GM18861 (cell line): ENCODE measurements at regions not wholly inside any gene's neighbourhood (a gene's known extent, or its start where the extent isn't known, plus 50 kb on each side); places are given as distances from the start of the nearest gene placed in this dataset.
A peak's percentile ranks its signal among the peaks of the same experiment; 100 is the strongest.
"Not testable (repeated sequence)": the region's sequence is repeated elsewhere in the genome, so short reads cannot be mapped to it uniquely, and the experiment has no call there.

Experiments
- ATAC-seq: cut with Tn5 transposase; IDR thresholded peaks from one replicate; pipeline ENCODE4 v1.9.1; 2021; ENCODE audit not compliant: unreplicated experiment

DNA sequence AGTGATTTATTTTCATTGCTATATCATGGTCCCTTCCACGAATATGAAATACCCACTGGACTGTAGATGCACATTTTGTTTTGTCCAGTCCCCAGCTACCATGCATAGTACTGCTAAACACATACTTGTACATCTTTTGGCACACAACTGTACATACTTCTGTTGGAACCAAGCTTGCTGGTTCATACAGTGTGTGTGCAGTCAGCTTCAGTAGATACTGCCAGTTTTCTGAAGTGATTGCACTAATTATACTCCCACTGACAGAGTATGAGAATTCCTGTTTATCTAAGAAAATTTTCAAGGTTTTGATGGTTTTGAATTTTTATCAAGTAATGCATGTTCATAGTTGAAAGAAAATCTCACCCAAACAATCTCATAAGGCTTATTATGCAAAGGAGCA lies 100.7 kb upstream of the LMCD1 start:
- no peak for ATAC-seq

DNA sequence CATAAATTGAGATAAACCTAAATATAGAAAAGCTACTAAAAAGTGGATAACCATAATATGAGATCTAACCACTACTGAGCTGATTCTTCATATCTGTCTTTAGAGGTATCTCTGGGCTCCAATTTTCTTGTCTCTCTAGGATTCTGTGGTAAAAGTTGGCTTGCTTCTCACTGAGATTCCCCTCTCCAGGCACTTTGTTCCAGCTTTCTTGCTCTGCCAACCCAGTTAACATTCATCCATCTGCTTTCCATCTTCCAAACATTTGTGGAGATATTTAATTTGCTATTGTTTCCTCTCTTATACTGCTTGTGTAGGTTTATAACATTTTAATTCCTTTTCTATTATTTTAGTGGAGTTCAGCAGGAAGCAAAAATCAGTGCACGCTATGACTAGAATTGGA lies 97.6 kb upstream of the LMCD1 start:
- ATAC-seq, result no peak

GRCh38 chr3:8405144-8405543 lies 96.5 kb upstream of the LMCD1 start:
- no peak for ATAC-seq

GRCh38 chr3:8406479-8406878 lies 95.1 kb upstream of the LMCD1 start:
- ATAC-seq, result no peak

GRCh38 chr3:8413337-8413926 lies 88.2 kb upstream of the LMCD1 start:
- ATAC-seq, result no peak

GRCh38 chr3:8416965-8417364 lies 84.7 kb upstream of the LMCD1 start:
- ATAC-seq, result no peak

DNA sequence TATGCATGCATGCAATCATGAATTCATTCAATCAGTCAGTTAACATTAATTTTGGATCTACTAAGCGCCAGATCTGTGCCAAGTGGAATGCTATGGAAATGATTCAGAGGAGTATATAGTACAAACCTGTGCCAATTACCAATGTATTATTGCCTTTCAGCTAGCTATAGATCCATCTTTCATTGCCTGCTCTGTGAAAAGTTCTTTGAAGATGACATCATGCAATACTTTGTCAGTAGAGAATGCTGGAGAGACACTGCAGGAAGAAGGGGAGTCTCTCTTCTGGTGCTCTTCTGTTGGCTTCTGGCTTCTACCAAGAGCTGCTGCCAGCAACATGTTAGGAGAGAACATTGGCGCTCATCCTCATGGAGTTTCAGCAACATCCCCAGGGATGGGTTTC lies 81.0 kb upstream of the LMCD1 start:
- ATAC-seq, result no peak

- peak; percentile 58 for ATAC-seq
Observed at GRCh38 chr3:8421267-8421666, 80.4 kb upstream of the LMCD1 start.

- no peak for ATAC-seq
Observed at GRCh38 chr3:8421711-8422110, 79.9 kb upstream of the LMCD1 start.

- no peak for ATAC-seq
Observed at GRCh38 chr3:8423307-8423706, 78.3 kb upstream of the LMCD1 start.

DNA sequence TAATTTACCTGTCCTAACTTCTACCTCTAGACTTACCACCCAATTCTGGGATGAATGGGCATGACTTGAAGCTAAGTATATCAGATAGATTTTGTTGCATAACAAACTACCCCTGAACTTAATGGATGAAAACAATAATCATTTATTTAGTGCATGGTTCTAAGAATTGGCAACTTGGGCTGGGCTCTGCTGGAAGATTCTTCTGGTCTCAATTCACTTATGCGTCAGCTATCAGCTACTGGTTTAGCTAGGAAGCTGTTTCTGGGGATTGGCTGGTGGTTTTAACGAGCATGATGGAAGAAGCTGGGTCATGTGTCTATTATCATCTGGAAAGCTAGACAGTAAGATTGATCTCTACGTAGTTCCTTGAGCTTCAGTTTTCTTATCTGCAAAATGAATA lies 77.3 kb upstream of the LMCD1 start:
- no peak for ATAC-seq

DNA sequence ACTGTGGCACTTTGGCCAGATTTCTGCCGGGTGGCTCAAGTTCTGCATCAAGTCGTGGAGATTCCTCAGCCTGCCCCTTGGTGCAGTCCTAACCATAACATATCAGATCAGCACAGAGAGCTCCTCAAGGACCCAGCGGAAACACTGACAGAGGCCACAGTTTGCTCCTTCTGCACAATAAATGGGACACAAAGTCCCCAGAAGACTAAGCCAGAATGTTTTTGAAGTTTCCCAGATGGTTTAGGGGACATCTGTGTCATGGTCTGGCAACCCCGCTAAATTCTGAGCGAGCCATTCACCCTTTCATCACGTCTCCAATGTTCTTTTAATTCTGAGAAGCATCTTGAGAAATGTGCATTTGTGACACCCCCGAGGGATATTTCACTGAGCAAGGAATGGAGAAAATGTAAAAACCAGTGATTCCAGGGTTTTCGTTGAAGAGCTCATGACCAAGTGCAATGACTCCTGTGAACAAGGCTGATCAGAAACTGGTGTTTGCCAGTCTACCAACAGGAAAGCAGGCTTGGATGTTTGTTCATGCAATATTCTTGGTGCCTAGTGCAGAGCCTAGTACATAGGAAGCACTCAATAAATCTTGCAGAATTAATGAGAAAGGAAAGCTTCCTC lies 64.8 kb upstream of the LMCD1 start:
- no peak for ATAC-seq

DNA sequence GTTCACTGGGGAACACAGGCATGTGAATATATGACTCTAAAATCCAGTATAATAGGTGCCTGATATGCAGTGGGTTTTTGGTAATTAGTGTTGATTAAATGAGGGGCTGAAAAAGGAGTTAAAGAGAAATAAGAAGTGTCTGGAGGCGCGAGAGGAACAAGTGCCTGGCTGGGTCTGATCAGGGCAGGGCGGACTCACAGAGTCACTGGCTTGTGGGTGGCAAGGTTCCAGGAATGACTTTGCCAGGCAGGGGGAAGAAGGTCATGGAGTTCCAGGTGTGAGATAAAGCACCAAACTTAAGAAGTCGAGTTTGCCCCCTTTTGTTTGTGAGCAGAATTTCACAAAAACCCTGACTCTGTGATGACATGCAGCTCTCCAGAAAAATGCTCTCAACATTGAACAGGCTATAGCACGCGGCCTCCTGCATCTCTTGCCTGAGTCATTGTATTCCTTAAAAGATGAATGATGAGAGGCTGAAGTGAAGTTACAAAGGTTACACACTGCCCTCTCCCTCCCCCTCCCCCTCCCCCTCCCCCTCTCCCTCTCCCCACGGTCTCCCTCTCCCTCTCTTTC lies 63.0 kb upstream of the LMCD1 start:
- no peak for ATAC-seq

DNA sequence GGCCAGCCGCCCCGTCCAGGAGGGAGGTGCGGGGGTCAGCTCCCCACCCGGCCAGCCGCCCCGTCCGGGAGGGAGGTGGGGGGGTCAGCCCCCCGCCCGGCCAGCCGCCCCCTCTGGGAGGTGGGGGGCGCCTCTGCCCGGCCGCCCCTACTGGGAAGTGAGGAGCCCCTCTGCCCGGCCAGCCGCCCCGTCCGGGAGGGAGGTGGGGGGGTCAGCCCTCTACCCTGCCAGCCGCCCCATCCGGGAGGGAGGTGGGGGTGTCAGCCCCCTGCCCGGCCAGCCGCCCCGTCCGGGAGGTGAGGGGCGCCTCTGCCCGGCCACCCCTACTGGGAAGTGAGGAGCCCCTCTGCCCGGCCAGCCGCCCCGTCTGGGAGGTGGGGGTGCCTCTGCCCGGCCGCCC lies 61.5 kb upstream of the LMCD1 start:
- not testable (repeated sequence) for ATAC-seq

DNA sequence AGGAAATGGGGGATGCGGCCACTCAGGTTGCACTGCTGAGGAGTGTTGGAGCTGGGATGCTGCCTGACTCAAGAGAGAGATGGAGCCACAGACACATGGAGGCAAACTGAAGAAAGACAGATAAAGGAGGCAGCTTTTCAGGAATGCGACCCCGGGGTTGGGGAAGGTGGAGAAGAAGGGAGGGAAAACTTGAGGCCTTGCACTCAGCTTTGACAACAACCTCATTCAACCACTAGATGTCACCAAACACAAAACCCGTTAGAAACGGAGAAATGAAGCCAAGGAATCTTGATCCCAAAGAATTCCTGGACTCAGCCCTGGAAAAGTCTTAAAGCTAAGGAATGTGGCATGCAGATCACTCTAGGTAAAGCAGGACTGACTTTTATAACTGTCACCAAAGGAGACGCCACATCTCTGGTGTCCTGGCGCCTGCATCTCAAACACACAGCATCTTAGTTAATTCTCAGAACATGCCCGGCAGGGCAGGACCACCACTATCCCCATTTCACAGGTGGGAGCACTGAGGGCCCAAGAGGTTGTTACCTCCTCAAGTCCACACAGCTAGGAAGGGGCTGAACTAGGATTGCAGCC lies 59.6 kb upstream of the LMCD1 start:
- no peak for ATAC-seq

DNA sequence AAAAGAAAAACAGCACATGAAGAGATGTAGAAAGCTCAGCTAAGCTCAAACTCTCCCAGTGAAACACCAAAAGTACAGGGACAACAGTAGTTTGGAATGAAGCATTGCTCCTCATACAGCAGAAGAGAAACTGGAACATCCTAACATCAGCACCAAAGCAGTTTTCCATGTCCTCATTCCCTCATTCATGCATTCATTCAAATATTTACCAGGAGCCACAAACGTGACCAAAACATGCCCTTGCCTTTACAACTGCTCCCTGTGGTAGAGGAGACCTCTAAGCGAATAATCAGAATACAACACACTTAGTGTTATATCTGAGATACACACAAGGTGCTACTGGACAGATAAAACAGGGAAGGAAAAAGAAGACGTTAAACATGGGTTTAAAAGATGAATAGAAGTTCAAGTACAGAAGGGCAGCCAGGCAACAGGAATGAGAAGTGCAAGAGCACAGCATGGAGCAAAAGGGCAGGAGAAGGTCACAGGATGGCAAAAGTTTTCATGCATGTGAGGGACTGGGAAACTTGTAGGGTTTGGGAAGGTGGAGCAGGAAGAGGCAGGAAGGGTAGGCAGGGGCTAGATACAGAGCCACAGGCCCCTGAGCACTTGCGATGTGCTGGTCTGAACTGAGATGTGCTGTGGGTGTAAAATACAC lies 58.5 kb upstream of the LMCD1 start:
- ATAC-seq, result no peak

GRCh38 chr3:8443829-8444791 lies 57.5 kb upstream of the LMCD1 start:
- no peak for ATAC-seq

- no peak for ATAC-seq
Observed at GRCh38 chr3:8444883-8445282, 56.7 kb upstream of the LMCD1 start.

- ATAC-seq, result no peak
Observed at GRCh38 chr3:8445861-8446260, 55.8 kb upstream of the LMCD1 start.

- no peak for ATAC-seq
Observed at GRCh38 chr3:8446845-8447244, 54.8 kb upstream of the LMCD1 start.

DNA sequence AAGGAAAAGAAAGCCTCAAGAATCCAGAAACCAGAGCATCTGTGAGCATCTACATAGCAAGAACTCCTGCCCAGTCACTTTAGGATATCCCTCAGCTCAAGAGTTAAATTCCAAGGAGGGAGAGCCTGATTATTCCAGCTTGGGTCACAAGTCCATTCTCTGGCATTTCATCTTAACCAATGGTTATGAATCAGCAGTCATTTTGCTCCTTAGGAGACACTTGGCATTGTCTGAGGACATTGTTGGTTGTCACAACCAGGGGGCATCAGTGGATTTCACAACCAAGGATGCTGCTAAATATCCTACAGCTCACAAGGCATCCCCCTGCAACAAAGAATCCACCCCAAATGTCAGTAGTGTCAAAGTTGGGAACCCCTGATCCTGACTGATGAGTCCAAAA lies 51.0 kb upstream of the LMCD1 start:
- ATAC-seq, result no peak
